Testis (tissue), 2 donors: ENCODE measurements at regions not wholly inside any gene's neighbourhood (a gene's known extent, or its start where the extent isn't known, plus 50 kb on each side); places are given as distances from the start of the nearest gene placed in this dataset.

Source experiments
- DNase-seq: peaks from one replicate; pipeline ENCODE4 v3.0.0-alpha.2; 2019
- H3K27ac ChIP-seq, 2 donors: fragments of 200-600 bp; sonication (generic); one replicate each; pipeline ENCODE4 v1.5.1; 2019
- H3K27me3 ChIP-seq: fragments of 200-600 bp; sonication (generic); one replicate; pipeline ENCODE4 v1.5.1; 2019
- H3K36me3 ChIP-seq: fragments of 200-600 bp; sonication (generic); one replicate; pipeline ENCODE4 v1.5.1; 2017; ENCODE audit warnings: low read depth; ENCODE audit errors: missing control alignments
- H3K4me1 ChIP-seq: fragments of 200-600 bp; sonication (generic); one replicate; pipeline ENCODE4 v1.5.1; 2019
- H3K4me3 ChIP-seq, 2 donors: fragments of 200-600 bp; sonication (generic); one replicate each; pipeline ENCODE4 v1.5.1; 2017 to 2019
- H3K9me3 ChIP-seq: fragments of 200-600 bp; sonication (generic); one replicate; pipeline ENCODE4 v1.5.1; 2017
- POLR2A ChIP-seq: fragments of 450-650 bp; IDR thresholded peaks from one replicate; pipeline ENCODE4 v1.6.1; 2017; ENCODE audit warnings: antibody characterized with exemption, mild to moderate bottlenecking, moderate library complexity
- WGBS, 2 donors: methylation state at CpG; one replicate each; pipeline ENCODE4 v1.1.5; 2018; 5-methylcytosine and 5-hydroxymethylcytosine counted together
- intact Hi-C: fragments of 100-400 bp; cut with DNase I; formaldehyde crosslinking; loops from one replicate; pipeline ENCODE4 v1.15.1; 2023; ENCODE audit warnings: low total_unique reads
- TF ChIP-seq, protein P1 (sequence below), 3 experiments: fragments of 450-650 bp in 2 of 3; fragments of 200-600 bp in 1 of 3; sonication (generic) in 1 of 3; IDR thresholded peaks; one replicate each; pipeline ENCODE4 v1.5.1; 2016 to 2019; ENCODE audit warnings: antibody characterized with exemption in 3 of 3, mild to moderate bottlenecking in 2 of 3, moderate library complexity in 1 of 3

DNA sequence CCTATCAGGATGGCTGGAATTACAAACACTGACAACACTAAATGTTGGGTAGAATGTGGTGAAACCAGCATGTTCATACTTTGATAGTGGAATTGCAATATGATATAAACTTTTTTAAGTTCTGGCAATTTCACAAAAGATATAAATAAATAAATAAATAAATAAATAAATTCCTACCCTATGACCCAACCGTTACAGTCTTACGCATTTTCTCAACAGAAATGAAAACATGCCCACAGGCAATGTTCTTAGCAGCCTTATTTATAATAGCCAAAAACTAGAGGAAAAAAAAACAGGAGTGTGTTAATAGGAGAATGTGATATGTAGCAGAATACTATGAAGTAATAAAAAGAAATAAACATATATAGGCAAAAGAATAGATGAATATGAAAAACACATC, 318.9 kb downstream of the IPMK start:
- Histone ChIP-seq H3K27me3 (no peaks in the 10 kb centered on the region), H3K36me3 (no peaks in the 10 kb centered on the region), H3K4me3 (no peak overlapping the region), H3K27ac (no peak overlapping the region), H3K9me3 (no peaks in the 10 kb centered on the region), H3K4me1 (no peaks in the 10 kb centered on the region)
- 90 to 96% methylated on average over 2 of the region's 2 CpGs for WGBS, 2 donors
- intact Hi-C loops: no loop called here
- no peak for DNase-seq
- TF ChIP-seq, protein P1, sequence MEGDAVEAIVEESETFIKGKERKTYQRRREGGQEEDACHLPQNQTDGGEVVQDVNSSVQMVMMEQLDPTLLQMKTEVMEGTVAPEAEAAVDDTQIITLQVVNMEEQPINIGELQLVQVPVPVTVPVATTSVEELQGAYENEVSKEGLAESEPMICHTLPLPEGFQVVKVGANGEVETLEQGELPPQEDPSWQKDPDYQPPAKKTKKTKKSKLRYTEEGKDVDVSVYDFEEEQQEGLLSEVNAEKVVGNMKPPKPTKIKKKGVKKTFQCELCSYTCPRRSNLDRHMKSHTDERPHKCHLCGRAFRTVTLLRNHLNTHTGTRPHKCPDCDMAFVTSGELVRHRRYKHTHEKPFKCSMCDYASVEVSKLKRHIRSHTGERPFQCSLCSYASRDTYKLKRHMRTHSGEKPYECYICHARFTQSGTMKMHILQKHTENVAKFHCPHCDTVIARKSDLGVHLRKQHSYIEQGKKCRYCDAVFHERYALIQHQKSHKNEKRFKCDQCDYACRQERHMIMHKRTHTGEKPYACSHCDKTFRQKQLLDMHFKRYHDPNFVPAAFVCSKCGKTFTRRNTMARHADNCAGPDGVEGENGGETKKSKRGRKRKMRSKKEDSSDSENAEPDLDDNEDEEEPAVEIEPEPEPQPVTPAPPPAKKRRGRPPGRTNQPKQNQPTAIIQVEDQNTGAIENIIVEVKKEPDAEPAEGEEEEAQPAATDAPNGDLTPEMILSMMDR (IDR thresholded peaks at IDR 0.05): no peak
- no peak for TF ChIP-seq POLR2A

DNA sequence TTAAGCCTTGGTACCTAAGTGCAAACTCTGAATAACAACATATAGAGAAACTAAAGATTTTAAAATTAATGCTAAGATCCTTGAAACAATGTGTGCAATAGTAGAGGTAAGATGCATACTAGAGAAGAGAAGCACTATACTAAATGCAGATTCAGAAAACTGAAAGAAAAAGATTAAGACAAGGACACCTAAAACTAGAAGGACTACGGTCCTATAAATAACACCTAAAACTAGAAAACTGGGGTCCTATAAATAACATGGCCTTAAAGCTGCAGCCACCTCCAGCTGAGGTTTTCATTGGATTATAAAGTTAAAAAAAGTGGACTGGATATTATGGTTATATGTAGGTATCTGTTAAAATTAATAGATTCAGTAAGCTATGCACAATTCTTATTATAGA, 320.9 kb downstream of the IPMK start:
- no peak for DNase-seq
- 88 to 92% methylated on average over 1 of the region's 1 CpG for WGBS, 2 donors
- Histone ChIP-seq H3K9me3 (no peaks in the 10 kb centered on the region), H3K27ac (no peak overlapping the region), H3K27me3 (no peaks in the 10 kb centered on the region), H3K4me1 (no peaks in the 10 kb centered on the region), H3K4me3 (no peak overlapping the region), H3K36me3 (no peaks in the 10 kb centered on the region)
- TF ChIP-seq, protein P1 (IDR thresholded peaks at IDR 0.05): no peak
- no peak for TF ChIP-seq POLR2A
- intact Hi-C loops: no loop called here

GRCh38 chr10:57943701-57944100, 324.0 kb downstream of the IPMK start:
- H3K27me3 ChIP-seq: no peaks in the 10 kb centered on the region
- no peaks in the 10 kb centered on the region for H3K36me3 ChIP-seq
- WGBS, 2 donors: 82% methylated on average over 4 of the region's 4 CpGs
- intact Hi-C loops: no loop called here
- no peak overlapping the region for H3K4me3 ChIP-seq
- H3K9me3 ChIP-seq: no peaks in the 10 kb centered on the region
- TF ChIP-seq, protein P1 (IDR thresholded peaks at IDR 0.05): no peak
- no peak for TF ChIP-seq POLR2A
- no peak for DNase-seq
- H3K27ac ChIP-seq: no peak overlapping the region
- H3K4me1 ChIP-seq: no peaks in the 10 kb centered on the region

- Histone ChIP-seq H3K4me3 (no peak overlapping the region), H3K27me3 (no peaks in the 10 kb centered on the region), H3K36me3 (no peaks in the 10 kb centered on the region), H3K9me3 (no peaks in the 10 kb centered on the region), H3K4me1 (no peaks in the 10 kb centered on the region), H3K27ac (no peak overlapping the region)
- no peak for TF ChIP-seq POLR2A
- TF ChIP-seq, protein P1 (IDR thresholded peaks at IDR 0.05): no peak
- intact Hi-C loops: no loop called here
- WGBS, 2 donors: 83 to 86% methylated on average over 2 of the region's 2 CpGs
- no peak for DNase-seq
Observed at GRCh38 chr10:57925045-57925444, 342.6 kb downstream of the IPMK start.

DNA sequence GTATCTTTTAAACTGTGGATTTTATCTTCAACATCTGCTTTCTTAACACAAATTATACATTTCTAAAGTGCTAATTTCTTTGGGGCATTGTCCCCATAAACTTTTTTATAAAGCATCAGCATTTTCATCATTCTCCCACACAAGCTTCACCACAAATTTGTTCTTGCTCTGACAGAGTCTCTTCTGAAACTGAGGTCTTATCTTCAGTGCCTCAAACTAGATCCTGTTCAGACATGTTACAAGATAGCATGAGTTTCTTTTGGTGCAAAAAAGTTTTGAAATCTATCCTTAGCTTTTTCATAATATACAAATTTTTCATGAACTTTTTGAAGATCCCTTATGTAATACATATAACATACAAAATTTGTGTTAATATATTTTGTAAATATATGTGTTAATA, 346.6 kb downstream of the IPMK start:
- intact Hi-C loops: no loop called here
- no peak for DNase-seq
- peak overlapping the region; percentile 3 to 52 for H3K27ac ChIP-seq
- no peaks in the 10 kb centered on the region for H3K4me1 ChIP-seq
- H3K27me3 ChIP-seq: no peaks in the 10 kb centered on the region
- H3K36me3 ChIP-seq: no peaks in the 10 kb centered on the region
- no peaks in the 10 kb centered on the region for H3K9me3 ChIP-seq
- TF ChIP-seq POLR2A: no peak
- TF ChIP-seq, protein P1 (IDR thresholded peaks at IDR 0.05): no peak
- H3K4me3 ChIP-seq: no peak overlapping the region
